Loucy (cell line): ENCODE measurements at regions not wholly inside any gene's neighbourhood (a gene's known extent, or its start where the extent isn't known, plus 50 kb on each side); places are given as distances from the start of the nearest gene placed in this dataset.

Source experiments
- EZH2phosphoT487 ChIP-seq: fragments of 200-600 bp; IDR thresholded peaks from 2 replicates; pipeline ENCODE4 v1.6.1; 2018; ENCODE audit warnings: antibody characterized with exemption, mild to moderate bottlenecking, moderate library complexity, borderline replicate concordance
- TF ChIP-seq, protein P1 (sequence below): fragments of 200-600 bp; sonication (generic); conservative IDR thresholded peaks from 2 replicates; pipeline ENCODE4 v1.5.1; 2014; ENCODE audit warnings: mild to moderate bottlenecking, antibody characterized with exemption, low read length

DNA sequence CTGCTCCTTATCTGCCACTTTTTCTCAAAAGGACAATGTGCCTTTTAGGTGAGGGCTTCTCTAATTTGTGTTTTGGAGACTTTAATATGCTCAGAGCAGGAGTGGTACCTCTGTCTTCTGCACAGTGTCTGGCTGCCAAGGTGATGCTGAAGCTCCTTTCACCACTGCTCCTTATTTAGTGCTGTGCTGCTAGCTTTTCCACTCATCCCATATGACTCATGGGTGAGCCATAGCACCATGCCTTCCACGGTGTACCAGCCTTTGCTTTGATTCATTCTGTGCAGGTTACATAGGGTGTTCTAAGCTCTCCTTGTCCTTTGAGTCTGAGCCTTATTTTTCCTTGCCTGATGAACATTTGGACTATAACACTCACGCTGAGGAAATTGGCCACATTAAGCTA lies 202.4 kb downstream of the ARL6IP6 start:
- TF ChIP-seq EZH2phosphoT487, result no peak
- TF ChIP-seq, protein P1, sequence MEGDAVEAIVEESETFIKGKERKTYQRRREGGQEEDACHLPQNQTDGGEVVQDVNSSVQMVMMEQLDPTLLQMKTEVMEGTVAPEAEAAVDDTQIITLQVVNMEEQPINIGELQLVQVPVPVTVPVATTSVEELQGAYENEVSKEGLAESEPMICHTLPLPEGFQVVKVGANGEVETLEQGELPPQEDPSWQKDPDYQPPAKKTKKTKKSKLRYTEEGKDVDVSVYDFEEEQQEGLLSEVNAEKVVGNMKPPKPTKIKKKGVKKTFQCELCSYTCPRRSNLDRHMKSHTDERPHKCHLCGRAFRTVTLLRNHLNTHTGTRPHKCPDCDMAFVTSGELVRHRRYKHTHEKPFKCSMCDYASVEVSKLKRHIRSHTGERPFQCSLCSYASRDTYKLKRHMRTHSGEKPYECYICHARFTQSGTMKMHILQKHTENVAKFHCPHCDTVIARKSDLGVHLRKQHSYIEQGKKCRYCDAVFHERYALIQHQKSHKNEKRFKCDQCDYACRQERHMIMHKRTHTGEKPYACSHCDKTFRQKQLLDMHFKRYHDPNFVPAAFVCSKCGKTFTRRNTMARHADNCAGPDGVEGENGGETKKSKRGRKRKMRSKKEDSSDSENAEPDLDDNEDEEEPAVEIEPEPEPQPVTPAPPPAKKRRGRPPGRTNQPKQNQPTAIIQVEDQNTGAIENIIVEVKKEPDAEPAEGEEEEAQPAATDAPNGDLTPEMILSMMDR, result no peak
